ENCODE measurements at regions not wholly inside any gene's neighbourhood (a gene's known extent, or its start where the extent isn't known, plus 50 kb on each side); places are given as distances from the start of the nearest gene placed in this dataset.

DNA sequence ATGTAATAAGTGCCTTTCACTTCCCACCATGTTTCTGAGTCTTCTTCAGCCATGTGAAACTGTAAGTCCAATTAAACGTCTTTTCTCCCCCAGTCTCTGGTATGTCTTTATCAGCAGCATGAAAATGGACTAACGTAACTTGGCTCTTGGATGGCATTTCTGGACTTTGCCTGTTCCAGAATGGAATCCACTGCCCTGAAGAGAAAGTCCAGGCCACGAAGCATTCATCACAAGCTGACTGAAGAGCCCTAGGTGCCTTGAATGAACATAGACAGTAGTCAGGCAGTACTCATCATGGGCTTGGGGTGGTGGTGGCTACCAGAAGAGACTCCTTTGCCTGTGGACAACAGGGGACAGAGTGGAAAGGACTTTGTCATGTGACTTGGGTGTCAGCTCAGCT lies 1505.0 kb downstream of the SI start:
- TF ChIP-seq, protein P1, sequence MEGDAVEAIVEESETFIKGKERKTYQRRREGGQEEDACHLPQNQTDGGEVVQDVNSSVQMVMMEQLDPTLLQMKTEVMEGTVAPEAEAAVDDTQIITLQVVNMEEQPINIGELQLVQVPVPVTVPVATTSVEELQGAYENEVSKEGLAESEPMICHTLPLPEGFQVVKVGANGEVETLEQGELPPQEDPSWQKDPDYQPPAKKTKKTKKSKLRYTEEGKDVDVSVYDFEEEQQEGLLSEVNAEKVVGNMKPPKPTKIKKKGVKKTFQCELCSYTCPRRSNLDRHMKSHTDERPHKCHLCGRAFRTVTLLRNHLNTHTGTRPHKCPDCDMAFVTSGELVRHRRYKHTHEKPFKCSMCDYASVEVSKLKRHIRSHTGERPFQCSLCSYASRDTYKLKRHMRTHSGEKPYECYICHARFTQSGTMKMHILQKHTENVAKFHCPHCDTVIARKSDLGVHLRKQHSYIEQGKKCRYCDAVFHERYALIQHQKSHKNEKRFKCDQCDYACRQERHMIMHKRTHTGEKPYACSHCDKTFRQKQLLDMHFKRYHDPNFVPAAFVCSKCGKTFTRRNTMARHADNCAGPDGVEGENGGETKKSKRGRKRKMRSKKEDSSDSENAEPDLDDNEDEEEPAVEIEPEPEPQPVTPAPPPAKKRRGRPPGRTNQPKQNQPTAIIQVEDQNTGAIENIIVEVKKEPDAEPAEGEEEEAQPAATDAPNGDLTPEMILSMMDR (tag by site-specific recombination; IDR thresholded peaks at IDR 0.05): no peak
- TF ChIP-seq ZNF416 (tag by site-specific recombination; IDR thresholded peaks at IDR 0.05): no peak
- TF ChIP-seq, protein P2, sequence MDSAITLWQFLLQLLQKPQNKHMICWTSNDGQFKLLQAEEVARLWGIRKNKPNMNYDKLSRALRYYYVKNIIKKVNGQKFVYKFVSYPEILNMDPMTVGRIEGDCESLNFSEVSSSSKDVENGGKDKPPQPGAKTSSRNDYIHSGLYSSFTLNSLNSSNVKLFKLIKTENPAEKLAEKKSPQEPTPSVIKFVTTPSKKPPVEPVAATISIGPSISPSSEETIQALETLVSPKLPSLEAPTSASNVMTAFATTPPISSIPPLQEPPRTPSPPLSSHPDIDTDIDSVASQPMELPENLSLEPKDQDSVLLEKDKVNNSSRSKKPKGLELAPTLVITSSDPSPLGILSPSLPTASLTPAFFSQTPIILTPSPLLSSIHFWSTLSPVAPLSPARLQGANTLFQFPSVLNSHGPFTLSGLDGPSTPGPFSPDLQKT (IDR thresholded peaks at IDR 0.05; ENCODE audit: borderline replicate concordance, low read depth, low read length): no peak
- TF ChIP-seq ZNF76 (tag by site-specific recombination; IDR thresholded peaks at IDR 0.05; ENCODE audit: borderline replicate concordance, low read depth): no peak
- TF ChIP-seq KLF8 (tag by site-specific recombination; IDR thresholded peaks at IDR 0.05): no peak
- TF ChIP-seq ZNF24 (tag by site-specific recombination; IDR thresholded peaks at IDR 0.05): no peak

Data from HEK293 (cell line).